ENCODE measurements at regions not wholly inside any gene's neighbourhood (a gene's known extent, or its start where the extent isn't known, plus 50 kb on each side); places are given as distances from the start of the nearest gene placed in this dataset.

- TF ChIP-seq EZH2 (IDR thresholded peaks at IDR 0.05) (no peak), POLR2AphosphoS5 (IDR thresholded peaks at IDR 0.05; ENCODE audit: borderline replicate concordance, low read depth, low read length) (no peak), FOXP2 (optimal IDR thresholded peaks at IDR 0.05; ENCODE audit: control extremely low read depth, extremely low read length, insufficient read depth) (no peak)
Measured at GRCh38 chr4:28267166-28267565, 1406.5 kb downstream of the STIM2 start.
